Lower leg skin (tissue), 3 donors: ENCODE measurements at regions not wholly inside any gene's neighbourhood (a gene's known extent, or its start where the extent isn't known, plus 50 kb on each side); places are given as distances from the start of the nearest gene placed in this dataset.

ENCODE experiments used
- CTCF ChIP-seq, 3 donors: fragments of 450-650 bp; IDR thresholded peaks; one replicate each; pipeline ENCODE4 v1.5.1; 2016; ENCODE audit warnings: antibody characterized with exemption in 3 of 3, mild to moderate bottlenecking in 3 of 3, moderate library complexity in 2 of 3
- POLR2A ChIP-seq, 2 donors: fragments of 450-650 bp; IDR thresholded peaks; one replicate each; pipeline ENCODE4 v1.6.1; 2016 to 2017; ENCODE audit warnings: antibody characterized with exemption in 2 of 2, mild to moderate bottlenecking in 1 of 2, moderate library complexity in 1 of 2

DNA sequence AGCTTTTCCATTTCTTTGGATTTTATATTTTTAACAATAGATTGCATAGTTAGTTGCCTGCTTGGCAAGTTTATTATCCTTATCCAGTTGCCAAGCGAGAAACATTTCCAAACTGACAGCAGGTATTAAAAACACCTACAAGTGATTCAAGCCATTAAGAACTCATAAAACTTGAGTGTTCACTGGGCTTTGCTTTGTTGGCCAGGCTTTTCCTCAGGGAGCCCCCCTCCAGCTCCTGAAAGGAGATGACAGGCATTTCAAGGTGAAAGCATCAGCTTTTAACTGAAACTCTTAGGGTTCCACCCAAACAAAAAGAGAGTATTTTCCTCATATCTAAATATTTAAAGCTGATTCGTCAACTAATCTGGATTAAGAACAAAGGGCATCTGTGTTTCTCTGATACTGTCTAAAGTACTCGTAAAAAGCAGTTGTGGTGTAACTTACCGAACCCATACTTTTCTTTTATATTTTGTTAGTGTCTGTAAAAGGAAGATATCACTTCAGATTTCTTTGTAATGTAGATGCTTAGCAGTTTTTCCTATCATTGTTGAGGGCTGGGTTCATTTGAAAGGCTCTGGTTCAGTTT is 363.4 kb downstream of the OTOL1 start:
- TF ChIP-seq POLR2A (IDR thresholded peaks at IDR 0.05) (no peak), CTCF (IDR thresholded peaks at IDR 0.05) (no peak)
